DND-41 (cell line): ENCODE measurements at regions not wholly inside any gene's neighbourhood (a gene's known extent, or its start where the extent isn't known, plus 50 kb on each side); places are given as distances from the start of the nearest gene placed in this dataset.

Experiments used
- ATAC-seq: fragments of 200-7000 bp; cut with Tn5 transposase; 3 replicates; pipeline ENCODE4 v1.9.1; 2021; ENCODE audit warnings: low read depth; ENCODE audit not compliant: insufficient read depth
- DNase-seq: peaks from one replicate; pipeline ENCODE4 v3.0.0-alpha.2; 2020
- H2AFZ ChIP-seq: 2 replicates; pipeline ENCODE4 v1.6.0; 2012; ENCODE audit warnings: low read depth, low read length
- H3K27ac ChIP-seq: 2 replicates; pipeline ENCODE4 v1.5.1; 2012; ENCODE audit warnings: low read length, inconsistent platforms
- H3K27me3 ChIP-seq: fragments of 200-600 bp; sonication (generic); 2 replicates; pipeline ENCODE4 v1.6.0; 2012; ENCODE audit warnings: low read length, mild to moderate bottlenecking, inconsistent platforms; ENCODE audit not compliant: insufficient read depth, poor library complexity
- H3K36me3 ChIP-seq: 2 replicates; pipeline ENCODE4 v1.5.1; 2012; ENCODE audit warnings: low read length, inconsistent platforms; ENCODE audit not compliant: insufficient read depth
- H3K4me1 ChIP-seq: 2 replicates; pipeline ENCODE4 v1.5.1; 2012; ENCODE audit warnings: mild to moderate bottlenecking, low read length; ENCODE audit not compliant: insufficient read depth
- H3K4me2 ChIP-seq: 2 replicates; pipeline ENCODE4 v1.6.0; 2012; ENCODE audit warnings: mild to moderate bottlenecking, moderate library complexity, low read length, inconsistent platforms; ENCODE audit not compliant: insufficient read depth
- H3K4me3 ChIP-seq, 2 experiments: fragments of 200-600 bp in 1 of 2; shearing (Covaris generic) in 1 of 2; 2 replicates each; pipeline ENCODE4 v1.5.1; 2012 to 2016; ENCODE audit warnings: inconsistent platforms in 2 of 2, low read length in 2 of 2, mild to moderate bottlenecking in 2 of 2, low read depth in 1 of 2, moderate library complexity in 1 of 2
- H3K79me2 ChIP-seq: 2 replicates; pipeline ENCODE4 v1.6.0; 2012; ENCODE audit warnings: low read length, inconsistent platforms; ENCODE audit not compliant: insufficient read depth
- H3K9ac ChIP-seq: 2 replicates; pipeline ENCODE4 v1.6.0; 2012; ENCODE audit warnings: low read depth, mild to moderate bottlenecking, inconsistent platforms, low read length, moderate library complexity
- H3K9me3 ChIP-seq: 2 replicates; pipeline ENCODE4 v1.5.1; 2012; ENCODE audit warnings: low read length, moderate library complexity, mild to moderate bottlenecking, inconsistent platforms; ENCODE audit not compliant: insufficient read depth, severe bottlenecking
- H4K20me1 ChIP-seq: 2 replicates; pipeline ENCODE4 v1.6.0; 2012; ENCODE audit warnings: low read length; ENCODE audit not compliant: insufficient read depth
- EZH2 ChIP-seq: IDR thresholded peaks from 3 replicates; pipeline ENCODE4 v1.6.1; 2012; ENCODE audit warnings: borderline replicate concordance, low read depth, mild to moderate bottlenecking, moderate library complexity, low read length, inconsistent platforms; ENCODE audit not compliant: severe bottlenecking
- TF ChIP-seq, protein P1 (sequence below): IDR thresholded peaks from 2 replicates; pipeline ENCODE4 v1.5.1; 2012; ENCODE audit warnings: borderline replicate concordance, low read length, moderate library complexity, mild to moderate bottlenecking; ENCODE audit not compliant: poor library complexity, severe bottlenecking; ENCODE audit errors: extremely low read depth

DNA sequence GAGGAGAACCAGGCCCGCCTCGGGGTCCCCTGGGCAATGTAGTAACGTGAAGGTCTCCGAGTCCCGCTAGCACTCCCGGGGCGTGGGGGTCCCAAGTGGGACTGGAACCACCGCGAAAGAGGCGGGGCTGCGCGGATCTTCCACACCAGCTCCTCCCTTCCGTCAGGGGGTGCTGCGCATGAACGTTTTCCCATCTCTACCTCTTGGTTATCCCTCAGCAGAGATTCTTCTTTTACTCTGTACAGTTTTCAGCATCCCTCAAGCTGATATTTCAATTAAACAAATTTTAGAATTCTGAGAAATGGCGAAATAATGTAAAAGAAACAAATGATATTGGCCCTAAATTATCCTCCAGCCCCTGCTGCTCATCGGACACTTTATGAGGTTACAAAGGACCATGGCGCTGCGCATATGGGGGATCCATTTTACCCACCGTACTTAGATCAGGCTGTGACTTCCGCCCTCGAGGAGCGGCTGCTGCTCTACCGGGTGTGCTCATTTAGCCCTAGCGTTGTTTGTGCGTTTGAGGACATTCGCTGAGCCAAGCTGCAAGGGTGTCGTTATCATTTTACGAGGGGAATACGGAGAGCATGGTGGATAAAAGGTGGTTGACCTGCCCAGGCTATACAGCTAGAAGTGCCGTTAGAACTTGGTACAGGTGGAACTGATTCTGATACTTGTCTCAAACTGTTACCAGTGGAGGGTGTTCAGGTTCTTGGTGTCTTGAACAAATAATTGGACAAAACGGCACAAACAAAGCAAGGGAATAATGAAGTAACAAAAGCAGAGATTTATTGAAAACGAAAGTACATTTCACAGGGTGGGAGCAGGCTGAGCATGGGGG is 75.2 kb upstream of the CHD6 start:
- TF ChIP-seq, protein P1, sequence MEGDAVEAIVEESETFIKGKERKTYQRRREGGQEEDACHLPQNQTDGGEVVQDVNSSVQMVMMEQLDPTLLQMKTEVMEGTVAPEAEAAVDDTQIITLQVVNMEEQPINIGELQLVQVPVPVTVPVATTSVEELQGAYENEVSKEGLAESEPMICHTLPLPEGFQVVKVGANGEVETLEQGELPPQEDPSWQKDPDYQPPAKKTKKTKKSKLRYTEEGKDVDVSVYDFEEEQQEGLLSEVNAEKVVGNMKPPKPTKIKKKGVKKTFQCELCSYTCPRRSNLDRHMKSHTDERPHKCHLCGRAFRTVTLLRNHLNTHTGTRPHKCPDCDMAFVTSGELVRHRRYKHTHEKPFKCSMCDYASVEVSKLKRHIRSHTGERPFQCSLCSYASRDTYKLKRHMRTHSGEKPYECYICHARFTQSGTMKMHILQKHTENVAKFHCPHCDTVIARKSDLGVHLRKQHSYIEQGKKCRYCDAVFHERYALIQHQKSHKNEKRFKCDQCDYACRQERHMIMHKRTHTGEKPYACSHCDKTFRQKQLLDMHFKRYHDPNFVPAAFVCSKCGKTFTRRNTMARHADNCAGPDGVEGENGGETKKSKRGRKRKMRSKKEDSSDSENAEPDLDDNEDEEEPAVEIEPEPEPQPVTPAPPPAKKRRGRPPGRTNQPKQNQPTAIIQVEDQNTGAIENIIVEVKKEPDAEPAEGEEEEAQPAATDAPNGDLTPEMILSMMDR, result peak; percentile 77
- no peak for TF ChIP-seq EZH2
- no peaks in the 10 kb centered on the region for H3K79me2 ChIP-seq
- H3K9ac ChIP-seq, result peak overlapping the region; percentile 67
- ATAC-seq (peak; percentile 86), DNase-seq (peak; percentile 87)
- H3K27ac ChIP-seq, result peak overlapping the region; percentile 80
- peaks cover 24% of the 10 kb centered on the region for H3K4me1 ChIP-seq
- H4K20me1 ChIP-seq, result no peaks in the 10 kb centered on the region
- peak overlapping the region; percentile 60 to 83 for H3K4me3 ChIP-seq
- H2AFZ ChIP-seq, result peak overlapping the region; percentile 99
- peak overlapping the region; percentile 84 for H3K4me2 ChIP-seq
- H3K36me3 ChIP-seq, result no peaks in the 10 kb centered on the region
- no peaks in the 10 kb centered on the region for H3K9me3 ChIP-seq
- H3K27me3 ChIP-seq, result no peaks in the 10 kb centered on the region

DNA sequence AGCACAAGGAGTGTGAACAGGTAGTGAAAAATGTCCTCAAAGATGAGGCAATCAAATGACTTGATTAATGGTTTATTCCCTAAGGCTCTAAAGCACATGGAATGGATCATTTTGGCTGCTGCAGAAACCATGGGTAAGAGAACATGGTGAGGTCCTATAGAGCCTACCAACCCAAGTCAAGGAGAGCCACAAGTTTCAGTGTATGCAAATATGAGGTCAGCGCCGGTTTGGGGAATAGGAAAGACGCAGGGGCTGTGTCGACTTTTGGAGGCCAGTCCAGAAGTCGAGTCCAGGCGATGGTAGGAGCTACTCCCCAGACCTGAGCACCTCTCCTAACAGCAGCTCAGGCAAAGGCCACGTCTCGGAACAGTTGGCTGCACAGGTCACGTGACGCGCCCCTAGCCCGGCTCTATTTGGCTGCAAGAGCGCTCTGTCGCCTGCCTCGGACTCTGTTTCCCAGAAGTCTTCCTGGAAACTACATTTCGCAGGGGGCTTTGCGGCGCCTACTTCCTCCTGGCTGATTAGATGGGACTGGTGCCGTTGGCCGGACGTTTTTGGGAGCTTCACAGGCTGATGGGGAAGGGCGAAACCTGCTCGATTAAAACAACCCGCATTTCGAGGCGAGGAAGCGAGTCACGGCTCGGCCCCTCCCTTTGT is 74.4 kb upstream of the CHD6 start:
- Histone ChIP-seq H3K4me1 (peaks cover 24% of the 10 kb centered on the region), H3K9me3 (no peaks in the 10 kb centered on the region), H3K36me3 (no peaks in the 10 kb centered on the region), H3K27ac (peak overlapping the region; percentile 80), H3K9ac (peak overlapping the region; percentile 67), H2AFZ (peak overlapping the region; percentile 99), H3K79me2 (no peaks in the 10 kb centered on the region), H3K27me3 (no peaks in the 10 kb centered on the region), H4K20me1 (no peaks in the 10 kb centered on the region), H3K4me2 (peak overlapping the region; percentile 84), H3K4me3 (peak overlapping the region; percentile 60 to 83)
- ATAC-seq (peak; percentile 74), DNase-seq (peak; percentile 90)
- TF ChIP-seq, protein P1, result no peak
- no peak for TF ChIP-seq EZH2

DNA sequence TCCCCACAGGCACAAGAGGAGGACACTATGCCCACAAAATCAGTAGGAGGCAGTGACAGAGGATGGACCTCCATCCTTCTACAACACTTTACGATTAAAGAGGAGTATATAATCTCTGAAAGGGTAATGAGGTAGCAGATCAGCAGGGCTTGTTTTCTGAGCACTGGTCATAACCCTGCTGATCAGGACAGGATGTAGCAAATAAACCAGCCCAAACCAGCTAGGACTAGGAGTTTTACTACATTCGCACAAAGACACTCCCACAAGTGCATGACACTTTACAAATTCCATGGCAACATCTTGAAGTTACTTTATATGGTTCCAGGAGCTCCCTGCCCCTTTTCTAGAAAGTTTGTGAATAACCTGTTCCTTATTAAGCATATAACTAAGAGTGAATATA is 73.3 kb upstream of the CHD6 start:
- Histone ChIP-seq H3K4me1 (peaks cover 24% of the 10 kb centered on the region), H3K9ac (no peak overlapping the region)

More for the DNA sequence above, 73.3 kb upstream of the CHD6 start:
- no peak for DNase-seq
- Histone ChIP-seq H3K9me3 (no peaks in the 10 kb centered on the region), H3K79me2 (no peaks in the 10 kb centered on the region), H3K4me2 (no peak overlapping the region), H3K27ac (no peak overlapping the region), H3K36me3 (no peaks in the 10 kb centered on the region), H3K27me3 (no peaks in the 10 kb centered on the region), H2AFZ (peak overlapping the region; percentile 99; the same call in 1 of the 2 replicates), H4K20me1 (no peaks in the 10 kb centered on the region), H3K4me3 (no peak overlapping the region)
- ATAC-seq, result no peak
- TF ChIP-seq EZH2, result no peak
- TF ChIP-seq, protein P1, result no peak
